A673 (cell line): ENCODE measurements at regions not wholly inside any gene's neighbourhood (a gene's known extent, or its start where the extent isn't known, plus 50 kb on each side); places are given as distances from the start of the nearest gene placed in this dataset.

Source experiments
- BruUV-seq: library from RNA; stranded (reverse); fragments of 400-500 nt; replicated peaks from 2 replicates; lab custom pipeline; 2021; lab: Mats Ljungman, UMichigan
- CTCF ChIA-PET: fragments of 300-600 bp; sonication (Branson Sonifier 250); formaldehyde crosslinking; loops from one replicate; lab custom pipeline; 2022; ENCODE audit warnings: antibody characterized with exemption; lab: Charles Lee
- POLR2A ChIA-PET: fragments of 300-600 bp; sonication (Branson Sonifier 250); formaldehyde crosslinking; loops from one replicate; lab custom pipeline; 2022; ENCODE audit warnings: antibody characterized with exemption; ENCODE audit not compliant: low non-redundant PET; lab: Charles Lee
- DNase-seq: peaks from one replicate; pipeline ENCODE4 v3.0.0-alpha.2; 2015; ENCODE audit warnings: low spot score
- H3K27ac ChIP-seq: fragments of 200-600 bp; sonication (generic); 2 replicates; pipeline ENCODE4 v1.5.1; 2016; ENCODE audit warnings: mixed run types, low read depth, mild to moderate bottlenecking, mixed read lengths, antibody characterized with exemption, low read length; ENCODE audit not compliant: poor library complexity, severe bottlenecking
- H3K27me3 ChIP-seq: fragments of 200-600 bp; sonication (generic); replicated peaks from 2 replicates; pipeline ENCODE4 v1.6.1; 2017; ENCODE audit warnings: mixed run types, low read depth, mild to moderate bottlenecking, mixed read lengths, antibody characterized with exemption, low read length; ENCODE audit not compliant: insufficient read depth, poor library complexity
- H3K36me3 ChIP-seq: fragments of 200-600 bp; sonication (generic); 2 replicates; pipeline ENCODE4 v1.6.1; 2016; ENCODE audit warnings: mixed run types, mild to moderate bottlenecking, mixed read lengths, antibody characterized with exemption, low read length; ENCODE audit not compliant: insufficient read depth, poor library complexity, severe bottlenecking
- H3K4me1 ChIP-seq: fragments of 200-600 bp; sonication (generic); 2 replicates; pipeline ENCODE4 v1.6.1; 2017; ENCODE audit warnings: mixed run types, mild to moderate bottlenecking, mixed read lengths, antibody characterized with exemption, low read length; ENCODE audit not compliant: insufficient read depth, poor library complexity, severe bottlenecking
- H3K4me3 ChIP-seq: fragments of 200-600 bp; sonication (generic); 2 replicates; pipeline ENCODE4 v1.5.1; 2016; ENCODE audit warnings: low read depth, mixed run types, mild to moderate bottlenecking, mixed read lengths, low read length; ENCODE audit not compliant: poor library complexity, severe bottlenecking
- H3K9me3 ChIP-seq: fragments of 200-600 bp; sonication (generic); 2 replicates; pipeline ENCODE4 v1.6.1; 2016; ENCODE audit warnings: mixed run types, low read depth, mild to moderate bottlenecking, mixed read lengths, antibody characterized with exemption, low read length; ENCODE audit not compliant: poor library complexity, severe bottlenecking
- CTCF ChIP-seq: fragments of 300-800, 200-600 bp; sonication (generic); conservative IDR thresholded peaks from 2 replicates; pipeline ENCODE4 v1.5.1; 2017; ENCODE audit warnings: low read depth, mild to moderate bottlenecking, antibody characterized with exemption, low read length, moderate library complexity, mixed read lengths
- EZH2 ChIP-seq: fragments of 200-600 bp; sonication (generic); IDR thresholded peaks from 2 replicates; pipeline ENCODE4 v1.6.1; 2017; ENCODE audit warnings: borderline replicate concordance, low read depth, mild to moderate bottlenecking, mixed read lengths, antibody characterized with exemption, low read length; ENCODE audit not compliant: poor library complexity, severe bottlenecking
- intact Hi-C: fragments of 100-400 bp; cut with micrococcal nuclease; formaldehyde crosslinking; loops from one replicate; pipeline ENCODE4 v1.10.0; 2022; ENCODE audit not compliant: unreplicated experiment

GRCh38 chr6:143605906-143606521, 71.8 kb upstream of the PHACTR2 start:
- CTCF ChIA-PET = no interaction called here

GRCh38 chr6:143603455-143603854, 74.3 kb upstream of the PHACTR2 start:
- no peak for DNase-seq
- Histone ChIP-seq H3K4me1 (no peaks in the 10 kb centered on the region), H3K27me3 (peaks cover 8% of the 10 kb centered on the region), H3K36me3 (no peaks in the 10 kb centered on the region), H3K4me3 (no peak overlapping the region), H3K9me3 (no peaks in the 10 kb centered on the region), H3K27ac (no peak overlapping the region)
- ChIA-PET CTCF (no interaction called here), POLR2A (no interaction called here)
- intact Hi-C loops = no loop called here
- no TSS peak for BruUV-seq
- TF ChIP-seq CTCF (no peak), EZH2 (no peak)

More at GRCh38 chr6:143605906-143606521, 71.8 kb upstream of the PHACTR2 start:
- no peak for TF ChIP-seq CTCF
- no peak for TF ChIP-seq EZH2
- Histone ChIP-seq H3K27me3 (peaks cover 10% of the 10 kb centered on the region), H3K9me3 (no peaks in the 10 kb centered on the region), H3K36me3 (no peaks in the 10 kb centered on the region), H3K4me1 (no peaks in the 10 kb centered on the region), H3K27ac (no peak overlapping the region), H3K4me3 (no peak overlapping the region)
- POLR2A ChIA-PET = no interaction called here
- no peak for DNase-seq
- no TSS peak for BruUV-seq
- intact Hi-C loops = no loop called here

- intact Hi-C loops = no loop called here
- CTCF ChIA-PET = no interaction called here
- H3K4me3 ChIP-seq = no peak overlapping the region
Measured at GRCh38 chr6:143601504-143601903, 76.3 kb upstream of the PHACTR2 start.

More at GRCh38 chr6:143601504-143601903, 76.3 kb upstream of the PHACTR2 start:
- Histone ChIP-seq H3K9me3 (no peaks in the 10 kb centered on the region), H3K36me3 (no peaks in the 10 kb centered on the region), H3K27ac (no peak overlapping the region), H3K27me3 (no peaks in the 10 kb centered on the region), H3K4me1 (no peaks in the 10 kb centered on the region)
- DNase-seq = no peak
- BruUV-seq = no TSS peak
- TF ChIP-seq EZH2 (no peak), CTCF (no peak)
- POLR2A ChIA-PET = no interaction called here
